ENCODE measurements at regions not wholly inside any gene's neighbourhood (a gene's known extent, or its start where the extent isn't known, plus 50 kb on each side); places are given as distances from the start of the nearest gene placed in this dataset.
"Not testable (repeated sequence)": the region's sequence is repeated elsewhere in the genome, so short reads cannot be mapped to it uniquely, and the experiment has no call there.

- DNase-seq (ENCODE audit: low spot score), result no peak
- intact Hi-C loops (cut with DNase I), result no loop called here
- ATAC-seq, result no peak
Observed at GRCh38 chr1:178664278-178664677, 60.8 kb upstream of the RALGPS2 start.

GRCh38 chr1:178665579-178665978 lies 59.5 kb upstream of the RALGPS2 start:
- ATAC-seq (no peak), DNase-seq (ENCODE audit: low spot score) (no peak)
- intact Hi-C loops (cut with DNase I), result no loop called here

- DNase-seq (ENCODE audit: low spot score); ATAC-seq; intact Hi-C loops (cut with DNase I): not testable (repeated sequence)
Observed at GRCh38 chr1:178666891-178667290, 58.2 kb upstream of the RALGPS2 start.

- DNase-seq (ENCODE audit: low spot score), result no peak
- ATAC-seq, result no peak
- intact Hi-C loops (cut with DNase I), result no loop called here
Observed at GRCh38 chr1:178672434-178672833, 52.6 kb upstream of the RALGPS2 start.

- intact Hi-C loops (cut with DNase I); DNase-seq (ENCODE audit: low spot score); ATAC-seq: not testable (repeated sequence)
Observed at GRCh38 chr1:178674559-178674958, 50.5 kb upstream of the RALGPS2 start.
